H1 (cell line): ENCODE measurements at regions not wholly inside any gene's neighbourhood (a gene's known extent, or its start where the extent isn't known, plus 50 kb on each side); places are given as distances from the start of the nearest gene placed in this dataset.

Source experiments
- CTCF ChIA-PET: fragments of 300-600 bp; sonication (Branson Sonifier 250); formaldehyde crosslinking; loops from one replicate; lab custom pipeline; 2021; ENCODE audit not compliant: partially characterized antibody; lab: Charles Lee
- POLR2A ChIA-PET: fragments of 300-600 bp; sonication (Branson Sonifier 250); formaldehyde crosslinking; loops from one replicate; lab custom pipeline; 2021; ENCODE audit warnings: inconsistent platforms; ENCODE audit not compliant: partially characterized antibody; lab: Charles Lee
- DNase-seq, 2 experiments: peaks; one replicate each; pipeline versions ENCODE4 v3.0.0 to v3.0.0-alpha.2; 2010 to 2022; ENCODE audit warnings: low spot score in 2 of 2, low read depth in 1 of 2, mixed read lengths in 1 of 2
- FAIRE-seq: peaks from 2 replicates; lab custom pipeline; 2011; peaks lifted over from hg19 to GRCh38; lab: Jason Lieb, UNC
- H2AFZ ChIP-seq: 2 replicates; pipeline ENCODE4 v1.8.1; 2012; ENCODE audit warnings: low read length, inconsistent platforms
- H2AK5ac ChIP-seq: 2 replicates; pipeline ENCODE4 v1.6.1; 2013; ENCODE audit warnings: low read depth, low read length
- H2BK120ac ChIP-seq: replicated peaks from 2 replicates; pipeline ENCODE3; 2013; ENCODE audit warnings: low read depth, low read length, inconsistent platforms
- H2BK12ac ChIP-seq: 2 replicates; pipeline ENCODE4 v1.6.1; 2013; ENCODE audit warnings: low read depth, low read length
- H2BK15ac ChIP-seq: 2 replicates; pipeline ENCODE4 v1.6.1; 2013; ENCODE audit warnings: low read length
- H2BK20ac ChIP-seq: 2 replicates; pipeline ENCODE4 v1.6.1; 2013; ENCODE audit warnings: low read length
- H2BK5ac ChIP-seq: 2 replicates; pipeline ENCODE4 v1.6.1; 2013; ENCODE audit warnings: low read depth, low read length
- H3K14ac ChIP-seq: 2 replicates; pipeline ENCODE4 v1.6.1; 2013; ENCODE audit warnings: inconsistent platforms; ENCODE audit not compliant: insufficient read length
- H3K18ac ChIP-seq: 2 replicates; pipeline ENCODE4 v1.6.1; 2013; ENCODE audit warnings: low read length; ENCODE audit errors: extremely low read depth
- H3K23ac ChIP-seq: 2 replicates; pipeline ENCODE4 v1.6.1; 2013; ENCODE audit warnings: inconsistent platforms; ENCODE audit not compliant: insufficient read length
- H3K23me2 ChIP-seq: 2 replicates; pipeline ENCODE4 v1.6.1; 2013; ENCODE audit warnings: low read depth, low read length
- H3K27ac ChIP-seq: 2 replicates; pipeline ENCODE4 v1.6.1; 2011; ENCODE audit warnings: low read depth, low read length, inconsistent platforms
- H3K27me3 ChIP-seq, 4 experiments: replicated peaks in 1 of 4; 1 replicate in 1 of 4; 2 replicates in 3 of 4; pipeline versions ENCODE4 v1.6.1 to v1.8.1; 2011 to 2013; ENCODE audit warnings: low read length in 3 of 4, mild to moderate bottlenecking in 3 of 4, inconsistent platforms in 2 of 4, mixed read lengths in 2 of 4, moderate library complexity in 1 of 4; ENCODE audit not compliant: control insufficient read depth in 3 of 4, insufficient read depth in 3 of 4; ENCODE audit errors: extremely low read depth in 1 of 4
- H3K36me3 ChIP-seq, 4 experiments: 2 replicates each; pipeline versions ENCODE4 v1.6.1 to v1.8.1; 2011 to 2013; ENCODE audit warnings: mild to moderate bottlenecking in 4 of 4, low read length in 3 of 4, moderate library complexity in 2 of 4, control low read depth in 1 of 4, inconsistent platforms in 1 of 4; ENCODE audit not compliant: insufficient read depth in 4 of 4, control insufficient read depth in 2 of 4
- H3K4ac ChIP-seq: replicated peaks from 2 replicates; pipeline ENCODE3; 2013; ENCODE audit warnings: low read length, low read depth, mixed read lengths, inconsistent platforms; ENCODE audit not compliant: insufficient read length
- H3K4me1 ChIP-seq, 4 experiments: replicated peaks in 1 of 4; 1 replicate in 1 of 4; 2 replicates in 3 of 4; pipeline versions ENCODE4 v1.6.1 to v1.8.1; 2011 to 2013; ENCODE audit warnings: low read length in 3 of 4, inconsistent platforms in 2 of 4, mixed read lengths in 1 of 4; ENCODE audit not compliant: insufficient read depth in 4 of 4, control insufficient read depth in 3 of 4
- H3K4me2 ChIP-seq, 2 experiments: 2 replicates each; pipeline versions ENCODE4 v1.6.1 to v1.8.1; 2011 to 2013; ENCODE audit warnings: low read depth in 2 of 2, low read length in 2 of 2, control low read depth in 1 of 2, inconsistent platforms in 1 of 2, mild to moderate bottlenecking in 1 of 2; ENCODE audit not compliant: insufficient read depth in 1 of 2
- H3K4me3 ChIP-seq, 4 experiments: fragments of 200-600, 300-600 bp in 1 of 4; sonication (generic), shearing (Covaris generic), sonication (Bioruptor Twin) in 1 of 4; 2 replicates each; pipeline versions ENCODE4 v1.5.1 to v1.8.1; 2011 to 2016; ENCODE audit warnings: low read length in 4 of 4, low read depth in 3 of 4, control low read depth in 2 of 4, inconsistent platforms in 2 of 4, mild to moderate bottlenecking in 2 of 4, mixed read lengths in 1 of 4, moderate library complexity in 1 of 4; ENCODE audit not compliant: insufficient read depth in 2 of 4; ENCODE audit errors: extremely low read depth in 1 of 4
- H3K56ac ChIP-seq: replicated peaks from 2 replicates; pipeline ENCODE3; 2013; ENCODE audit warnings: low read depth, mild to moderate bottlenecking, mixed read lengths, low read length, inconsistent platforms; ENCODE audit not compliant: insufficient read length
- H3K79me1 ChIP-seq: 2 replicates; pipeline ENCODE4 v1.6.1; 2013; ENCODE audit warnings: low read depth, low read length, control low read depth
- H3K79me2 ChIP-seq, 2 experiments: 2 replicates each; pipeline versions ENCODE4 v1.6.1 to v1.8.1; 2012 to 2013; ENCODE audit warnings: low read length in 2 of 2, mild to moderate bottlenecking in 2 of 2, inconsistent platforms in 1 of 2; ENCODE audit not compliant: insufficient read depth in 2 of 2, control insufficient read depth in 1 of 2
- H3K9ac ChIP-seq, 4 experiments: replicated peaks in 1 of 4; 1 replicate in 1 of 4; 2 replicates in 3 of 4; pipeline versions ENCODE4 v1.6.1 to v1.8.1; 2011 to 2013; ENCODE audit warnings: low read depth in 3 of 4, low read length in 3 of 4, control low read depth in 2 of 4, mild to moderate bottlenecking in 2 of 4, moderate library complexity in 2 of 4, inconsistent platforms in 1 of 4; ENCODE audit errors: extremely low read depth in 1 of 4
- H3K9me3 ChIP-seq, 2 experiments: 2 replicates each; pipeline versions ENCODE4 v1.6.1 to v1.8.1; 2012 to 2013; ENCODE audit warnings: mild to moderate bottlenecking in 2 of 2, moderate library complexity in 2 of 2, control low read depth in 1 of 2, inconsistent platforms in 1 of 2, low read depth in 1 of 2, low read length in 1 of 2, mixed read lengths in 1 of 2; ENCODE audit not compliant: insufficient read depth in 2 of 2
- H4K20me1 ChIP-seq, 2 experiments: replicated peaks in 1 of 2; 2 replicates each; pipeline versions ENCODE3 to v1.8.1; 2011 to 2013; ENCODE audit warnings: inconsistent platforms in 2 of 2, low read length in 2 of 2, mild to moderate bottlenecking in 1 of 2; ENCODE audit not compliant: insufficient read depth in 2 of 2, control insufficient read depth in 1 of 2
- H4K5ac ChIP-seq: 2 replicates; pipeline ENCODE4 v1.6.1; 2013; ENCODE audit warnings: low read length, low read depth, mixed read lengths, inconsistent platforms; ENCODE audit not compliant: insufficient read length
- H4K8ac ChIP-seq: 2 replicates; pipeline ENCODE4 v1.8.0; 2013; ENCODE audit warnings: mild to moderate bottlenecking, moderate library complexity, low read length, inconsistent platforms; ENCODE audit not compliant: insufficient read depth; ENCODE audit errors: extremely low read depth
- H4K91ac ChIP-seq: replicated peaks from 2 replicates; pipeline ENCODE3; 2013; ENCODE audit warnings: low read length, mixed read lengths, inconsistent platforms; ENCODE audit not compliant: insufficient read length
- CTCF ChIP-seq, 3 experiments: IDR thresholded peaks; 1 replicate in 2 of 3; 2 replicates in 1 of 3; pipeline versions ENCODE4 v1.5.1 to v1.6.1; 2011; ENCODE audit warnings: low read length in 3 of 3, mild to moderate bottlenecking in 3 of 3, inconsistent platforms in 2 of 3, low read depth in 1 of 3, moderate library complexity in 1 of 3; ENCODE audit not compliant: insufficient read depth in 1 of 3; ENCODE audit errors: control extremely low read depth in 1 of 3
- RNF2 ChIP-seq: fragments of 200-900, 300-1000 bp; sonication (generic); IDR thresholded peaks from 2 replicates; pipeline ENCODE4 v1.7.1; 2016; ENCODE audit warnings: borderline replicate concordance, low read depth, mild to moderate bottlenecking, antibody characterized with exemption, low read length; ENCODE audit not compliant: poor library complexity, severe bottlenecking; ENCODE audit errors: missing control alignments
- WGBS, 2 experiments: shearing (Covaris generic) in 1 of 2; methylation state at CpG; one replicate each; pipeline versions ENCODE4 v1.1.6 to v1.1.7; 2013 to 2015; ENCODE audit warnings: low lambda C conversion rate in 2 of 2, mixed read lengths in 2 of 2, inconsistent platforms in 1 of 2, low coverage in 1 of 2, missing lambda C conversion rate in 1 of 2; ENCODE audit not compliant: insufficient replicate concordance in 2 of 2, insufficient coverage in 1 of 2, insufficient read length in 1 of 2; ENCODE audit errors: extremely low coverage in 1 of 2, missing lambda C conversion rate in 1 of 2; 5-methylcytosine and 5-hydroxymethylcytosine counted together

- 92% methylated on average over 1 of the region's 1 CpG; no CpG with 5 or more reads in 1 of the 2 experiments for WGBS, 2 experiments
- no peaks in the 10 kb centered on the region for H3K36me3 ChIP-seq
- FAIRE-seq, result no peak
These were observed 391.6 kb downstream of the TMEM161B start for GRCh38 chr5:87877023-87877422.

More at GRCh38 chr5:87877023-87877422, 391.6 kb downstream of the TMEM161B start:
- no peaks in the 10 kb centered on the region for H3K79me2 ChIP-seq
- no peak overlapping the region for H3K56ac ChIP-seq
- H2BK120ac ChIP-seq, result no peak overlapping the region
- no peaks in the 10 kb centered on the region for H3K9me3 ChIP-seq
- H3K27ac ChIP-seq, result no peak overlapping the region
- H3K18ac ChIP-seq, result no peak overlapping the region
- no peak overlapping the region for H2AK5ac ChIP-seq
- no peaks in the 10 kb centered on the region for H3K27me3 ChIP-seq
- no peak overlapping the region for H2BK5ac ChIP-seq
- H2BK15ac ChIP-seq, result no peak overlapping the region
- no peak overlapping the region for H4K8ac ChIP-seq
- ChIA-PET CTCF (no interaction called here), POLR2A (no interaction called here)
- no peak for DNase-seq
- H4K20me1 ChIP-seq, result no peaks in the 10 kb centered on the region
- H3K9ac ChIP-seq, result no peak overlapping the region
- TF ChIP-seq CTCF (IDR thresholded peaks at IDR 0.05; ENCODE audit: control extremely low read depth in 1 of 3, insufficient read depth in 1 of 3, low read depth in 1 of 3, low read length in 3 of 3), result no peak
- TF ChIP-seq RNF2, result no peak
- no peak overlapping the region for H2BK20ac ChIP-seq
- no peak overlapping the region for H2AFZ ChIP-seq
- H3K23ac ChIP-seq, result no peak overlapping the region
- H3K4me1 ChIP-seq, result peaks cover 0 to 5% (median under 1%) of the 10 kb centered on the region in 4 experiments; a peak in 2 of 7 replicates
- no peak overlapping the region for H3K4ac ChIP-seq
- no peak overlapping the region for H3K14ac ChIP-seq
- no peak overlapping the region for H3K4me2 ChIP-seq
- no peak overlapping the region for H4K91ac ChIP-seq
- H3K23me2 ChIP-seq, result no peaks in the 10 kb centered on the region
- H3K4me3 ChIP-seq, result no peak overlapping the region
- H4K5ac ChIP-seq, result no peak overlapping the region
- H2BK12ac ChIP-seq, result no peak overlapping the region
- H3K79me1 ChIP-seq, result no peaks in the 10 kb centered on the region
